ENCODE measurements at regions not wholly inside any gene's neighbourhood (a gene's known extent, or its start where the extent isn't known, plus 50 kb on each side); places are given as distances from the start of the nearest gene placed in this dataset.

GRCh38 chr12:19707948-19708409 is 268.7 kb downstream of the AEBP2 start:
- TF ChIP-seq POLR2AphosphoS5 (IDR thresholded peaks at IDR 0.05; ENCODE audit: borderline replicate concordance, low read depth, low read length): no peak
- no peak for TF ChIP-seq EZH2 (IDR thresholded peaks at IDR 0.05)
- TF ChIP-seq FOXP2 (optimal IDR thresholded peaks at IDR 0.05; ENCODE audit: control extremely low read depth, extremely low read length, insufficient read depth): no peak
